Muscle of back (tissue), 3 donors: ENCODE measurements at regions not wholly inside any gene's neighbourhood (a gene's known extent, or its start where the extent isn't known, plus 50 kb on each side); places are given as distances from the start of the nearest gene placed in this dataset.
"Not testable (repeated sequence)": the region's sequence is repeated elsewhere in the genome, so short reads cannot be mapped to it uniquely, and the experiment has no call there.

Source experiments
- DNase-seq, 3 donors: peaks; one replicate each; pipeline versions ENCODE4 v3.0.0 to v3.0.0-alpha.2; 2013

- not testable (repeated sequence) for DNase-seq
Measured at GRCh38 chrX:83749736-83750135, 111.2 kb upstream of the CYLC1 start.

DNA sequence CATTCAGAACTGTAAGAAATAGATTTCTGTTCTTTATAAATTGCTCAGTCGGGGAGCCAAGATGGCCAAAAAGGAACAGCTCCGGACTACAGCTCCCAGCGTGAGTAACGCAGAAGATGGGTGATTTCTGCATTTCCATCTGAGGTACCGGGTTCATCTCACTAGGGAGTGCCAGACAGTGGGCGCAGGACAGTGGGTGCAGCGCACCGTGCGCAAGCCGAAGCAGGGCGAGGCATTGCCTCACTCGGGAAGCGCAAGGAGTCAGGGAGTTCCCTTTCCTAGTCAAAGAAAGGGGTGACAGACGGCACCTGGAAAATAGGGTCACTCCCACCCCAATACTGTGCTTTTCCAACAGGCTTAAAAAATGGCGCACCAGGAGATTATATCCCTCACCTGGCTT lies 110.5 kb upstream of the CYLC1 start:
- not testable (repeated sequence) for DNase-seq

DNA sequence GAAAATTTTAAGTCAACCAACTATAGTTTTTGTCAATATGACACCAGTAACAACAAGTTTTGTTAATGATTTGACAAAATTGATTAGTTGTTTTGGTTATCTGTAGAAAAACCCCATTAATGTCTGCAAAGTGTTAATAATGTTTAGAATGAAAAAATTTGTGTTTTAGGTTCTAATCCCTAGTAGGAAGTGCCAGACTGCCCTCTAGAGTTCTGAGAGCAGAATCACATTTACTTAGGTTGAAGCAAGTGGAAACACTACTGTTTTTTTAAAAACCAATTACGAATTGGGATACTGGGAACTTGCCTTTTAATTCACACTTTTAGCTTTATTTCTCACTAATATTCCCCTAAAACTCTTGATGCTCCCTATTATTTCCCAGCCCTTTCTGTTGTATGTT lies 101.1 kb upstream of the CYLC1 start:
- DNase-seq: peak in 1 of 3 donors; percentile 0

GRCh38 chrX:83771664-83772063 lies 89.3 kb upstream of the CYLC1 start:
- DNase-seq: no peak
